PC-9 (cell line): ENCODE measurements at regions not wholly inside any gene's neighbourhood (a gene's known extent, or its start where the extent isn't known, plus 50 kb on each side); places are given as distances from the start of the nearest gene placed in this dataset.

Source experiments
- BruUV-seq: library from RNA; stranded (reverse); fragments of 400-500 nt; replicated peaks from 2 replicates; lab custom pipeline; 2021; lab: Mats Ljungman, UMichigan
- CTCF ChIA-PET: fragments of 300-600 bp; sonication (Branson Sonifier 250); formaldehyde crosslinking; loops from one replicate; lab custom pipeline; 2022; ENCODE audit warnings: antibody characterized with exemption; lab: Charles Lee
- POLR2A ChIA-PET: fragments of 300-600 bp; sonication (Branson Sonifier 250); formaldehyde crosslinking; loops from one replicate; lab custom pipeline; 2022; ENCODE audit warnings: antibody characterized with exemption; ENCODE audit not compliant: unreplicated experiment; lab: Charles Lee
- DNase-seq, 2 experiments: peaks; one replicate each; pipeline versions ENCODE4 v3.0.0 to v3.0.0-alpha.2; 2015 to 2022; ENCODE audit warnings: mixed read lengths in 1 of 2
- H2AFZ ChIP-seq: fragments of 200-600 bp; sonication (generic); 2 replicates; pipeline ENCODE4 v1.8.1; 2017; ENCODE audit warnings: antibody characterized with exemption
- H3F3A ChIP-seq: fragments of 200-600 bp; sonication (generic); 2 replicates; pipeline ENCODE4 v1.8.1; 2017; ENCODE audit warnings: antibody characterized with exemption, mild to moderate bottlenecking, low read depth; ENCODE audit not compliant: insufficient read depth
- H3K27ac ChIP-seq: fragments of 200-600 bp; sonication (generic); 2 replicates; pipeline ENCODE4 v1.6.1; 2016; ENCODE audit warnings: mixed run types
- H3K27me3 ChIP-seq: fragments of 200-600 bp; sonication (generic); 2 replicates; pipeline ENCODE4 v1.6.1; 2016; ENCODE audit warnings: low read depth, mixed run types; ENCODE audit not compliant: insufficient read depth
- H3K36me3 ChIP-seq: fragments of 200-600 bp; sonication (generic); 2 replicates; pipeline ENCODE4 v1.6.1; 2016; ENCODE audit warnings: low read depth, mixed run types
- H3K4me1 ChIP-seq: fragments of 200-600 bp; sonication (generic); replicated peaks from 2 replicates; pipeline ENCODE4 v1.6.1; 2016; ENCODE audit warnings: mixed run types; ENCODE audit not compliant: insufficient read depth
- H3K4me2 ChIP-seq: fragments of 200-600 bp; sonication (generic); 2 replicates; pipeline ENCODE4 v1.6.1; 2017; ENCODE audit warnings: mixed run types
- H3K4me3 ChIP-seq: fragments of 200-600 bp; sonication (generic); 2 replicates; pipeline ENCODE4 v1.6.1; 2016; ENCODE audit warnings: mixed run types
- H3K79me2 ChIP-seq: fragments of 200-600 bp; sonication (generic); 2 replicates; pipeline ENCODE4 v1.6.1; 2017; ENCODE audit warnings: low read depth, mixed run types
- H3K9me2 ChIP-seq: fragments of 200-600 bp; sonication (generic); 2 replicates; pipeline ENCODE4 v1.8.1; 2017; ENCODE audit warnings: mild to moderate bottlenecking; ENCODE audit not compliant: insufficient read depth
- H3K9me3 ChIP-seq: fragments of 200-600 bp; sonication (generic); 2 replicates; pipeline ENCODE4 v1.8.1; 2016; ENCODE audit warnings: low read depth; ENCODE audit not compliant: insufficient read depth
- H4K20me1 ChIP-seq: fragments of 200-600 bp; sonication (generic); 2 replicates; pipeline ENCODE4 v1.8.1; 2017; ENCODE audit not compliant: insufficient read depth
- CTCF ChIP-seq: fragments of 200-600 bp; sonication (generic); conservative IDR thresholded peaks from 2 replicates; pipeline ENCODE4 v1.6.1; 2017; ENCODE audit warnings: mixed run types, antibody characterized with exemption, mild to moderate bottlenecking, moderate library complexity
- EZH2 ChIP-seq: fragments of 200-600 bp; sonication (generic); IDR thresholded peaks from 2 replicates; pipeline ENCODE4 v1.8.0; 2017; ENCODE audit warnings: antibody characterized with exemption, low read depth
- intact Hi-C: fragments of 100-400 bp; cut with micrococcal nuclease; formaldehyde crosslinking; loops from one replicate; pipeline ENCODE4 v1.10.0; 2022; ENCODE audit not compliant: unreplicated experiment

- BruUV-seq: no TSS peak
- ChIA-PET CTCF (no interaction called here), POLR2A (no interaction called here)
- TF ChIP-seq EZH2 (no peak), CTCF (no peak)
- Histone ChIP-seq H4K20me1 (no peaks in the 10 kb centered on the region), H3K4me1 (no peaks in the 10 kb centered on the region), H3K36me3 (no peaks in the 10 kb centered on the region), H3K79me2 (no peaks in the 10 kb centered on the region), H3K4me2 (no peak overlapping the region), H3K9me2 (no peaks in the 10 kb centered on the region), H3F3A (no peaks in the 10 kb centered on the region), H3K27ac (no peak overlapping the region), H3K27me3 (no peaks in the 10 kb centered on the region), H3K9me3 (peaks cover 9% of the 10 kb centered on the region; the same call in 1 of the 2 replicates), H3K4me3 (no peak overlapping the region), H2AFZ (no peak overlapping the region)
- intact Hi-C loops: no loop called here
- DNase-seq: no peak
Measured at GRCh38 chrX:4243759-4244158, 530.3 kb upstream of the PRKX start.

- intact Hi-C loops: no loop called here
- Histone ChIP-seq H3F3A (no peaks in the 10 kb centered on the region), H3K4me3 (no peak overlapping the region), H3K9me3 (peaks cover 9% of the 10 kb centered on the region; the same call in 1 of the 2 replicates), H3K36me3 (no peaks in the 10 kb centered on the region), H3K27ac (no peak overlapping the region), H2AFZ (peak overlapping the region; percentile 43; the same call in 1 of the 2 replicates), H3K79me2 (no peaks in the 10 kb centered on the region), H3K9me2 (no peaks in the 10 kb centered on the region), H3K4me2 (no peak overlapping the region), H3K27me3 (no peaks in the 10 kb centered on the region), H4K20me1 (no peaks in the 10 kb centered on the region), H3K4me1 (no peaks in the 10 kb centered on the region)
- BruUV-seq: no TSS peak
- no peak for TF ChIP-seq CTCF
- TF ChIP-seq EZH2: no peak
- no peak for DNase-seq
- ChIA-PET CTCF (no interaction called here), POLR2A (no interaction called here)
Measured at GRCh38 chrX:4240541-4241194, 527.2 kb upstream of the PRKX start.

GRCh38 chrX:4239650-4240540, 526.4 kb upstream of the PRKX start:
- Histone ChIP-seq H3K27me3 (no peaks in the 10 kb centered on the region), H3K9me2 (no peaks in the 10 kb centered on the region), H3F3A (no peaks in the 10 kb centered on the region), H3K4me2 (no peak overlapping the region), H3K9me3 (peaks cover 9% of the 10 kb centered on the region; the same call in 1 of the 2 replicates), H4K20me1 (no peaks in the 10 kb centered on the region), H2AFZ (no peak overlapping the region), H3K4me1 (no peaks in the 10 kb centered on the region), H3K36me3 (no peaks in the 10 kb centered on the region), H3K79me2 (no peaks in the 10 kb centered on the region), H3K4me3 (no peak overlapping the region), H3K27ac (no peak overlapping the region)
- ChIA-PET POLR2A (no interaction called here), CTCF (no interaction called here)
- DNase-seq: no peak
- intact Hi-C loops: no loop called here
- TF ChIP-seq CTCF: no peak
- no peak for TF ChIP-seq EZH2
- BruUV-seq: no TSS peak
